GM19351 (cell line): ENCODE measurements at regions not wholly inside any gene's neighbourhood (a gene's known extent, or its start where the extent isn't known, plus 50 kb on each side); places are given as distances from the start of the nearest gene placed in this dataset.
"Not testable (repeated sequence)": the region's sequence is repeated elsewhere in the genome, so short reads cannot be mapped to it uniquely, and the experiment has no call there.

ENCODE experiments used
- ATAC-seq: cut with Tn5 transposase; IDR thresholded peaks from one replicate; pipeline ENCODE4 v1.9.1; 2021; ENCODE audit warnings: mild to moderate bottlenecking, moderate library complexity; ENCODE audit not compliant: unreplicated experiment

GRCh38 chr2:217601601-217602000 lies 401.2 kb downstream of the TNS1 start:
- ATAC-seq, result no peak

DNA sequence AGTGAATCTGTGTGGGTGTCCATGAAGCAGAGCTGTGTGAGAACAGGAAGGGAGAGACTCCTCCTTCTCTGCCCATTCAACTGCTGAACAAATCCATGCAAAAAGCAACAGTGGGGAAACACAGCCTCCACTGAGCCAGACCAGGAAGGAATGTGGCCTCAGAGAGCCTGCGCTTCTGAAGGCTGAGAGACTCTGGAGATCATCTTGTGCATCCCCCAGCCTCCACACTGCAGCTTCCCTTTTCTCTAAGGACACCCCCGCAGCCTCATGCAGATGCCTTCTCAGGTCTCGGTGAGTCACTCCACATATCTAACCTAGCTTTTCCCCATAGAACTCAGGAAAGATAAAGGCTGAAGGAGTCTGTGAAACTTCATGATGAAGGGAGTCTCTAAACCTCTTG lies 402.9 kb downstream of the TNS1 start:
- no peak for ATAC-seq

DNA sequence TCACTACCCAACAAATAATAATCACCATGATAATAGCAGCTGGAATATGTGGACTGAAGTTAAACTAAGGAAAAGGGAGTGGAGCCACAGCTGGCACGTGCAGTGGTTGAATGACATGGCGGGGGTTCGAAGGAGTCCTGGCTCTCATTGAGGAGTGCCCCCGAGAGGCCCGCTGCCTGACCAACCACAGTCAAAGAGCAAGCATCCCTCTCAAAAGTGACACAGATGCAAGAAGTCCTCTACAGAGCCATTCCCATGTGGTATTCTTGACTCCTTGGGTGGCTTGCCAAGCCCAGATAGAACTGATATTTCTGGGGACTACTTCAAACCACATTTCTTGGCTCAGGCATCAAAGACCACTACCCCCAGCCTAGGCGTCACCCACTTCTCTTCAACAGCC lies 405.1 kb downstream of the TNS1 start:
- no peak for ATAC-seq

- ATAC-seq, result no peak
Observed at GRCh38 chr2:217597145-217597544, 405.6 kb downstream of the TNS1 start.

GRCh38 chr2:217593732-217594131 lies 409.1 kb downstream of the TNS1 start:
- no peak for ATAC-seq

DNA sequence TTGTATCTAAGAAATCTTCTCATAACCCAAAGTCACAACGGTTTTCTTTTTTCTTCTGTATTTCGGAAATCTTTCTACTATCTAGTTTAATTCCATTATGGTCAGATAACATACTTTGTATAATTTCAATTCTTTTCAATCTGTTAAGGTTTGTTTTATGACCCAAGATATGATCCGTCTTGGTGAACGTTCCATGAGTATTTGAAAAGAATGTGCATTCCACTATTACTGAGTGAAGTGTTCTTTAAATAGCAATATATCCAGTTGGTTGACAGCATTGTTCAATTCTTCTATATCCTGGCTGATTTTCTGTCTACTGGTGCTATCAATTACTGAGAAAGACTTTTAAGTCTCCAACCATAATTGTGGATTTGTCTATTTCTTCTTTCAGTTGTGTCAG lies 414.5 kb downstream of the TNS1 start:
- ATAC-seq, result no peak

DNA sequence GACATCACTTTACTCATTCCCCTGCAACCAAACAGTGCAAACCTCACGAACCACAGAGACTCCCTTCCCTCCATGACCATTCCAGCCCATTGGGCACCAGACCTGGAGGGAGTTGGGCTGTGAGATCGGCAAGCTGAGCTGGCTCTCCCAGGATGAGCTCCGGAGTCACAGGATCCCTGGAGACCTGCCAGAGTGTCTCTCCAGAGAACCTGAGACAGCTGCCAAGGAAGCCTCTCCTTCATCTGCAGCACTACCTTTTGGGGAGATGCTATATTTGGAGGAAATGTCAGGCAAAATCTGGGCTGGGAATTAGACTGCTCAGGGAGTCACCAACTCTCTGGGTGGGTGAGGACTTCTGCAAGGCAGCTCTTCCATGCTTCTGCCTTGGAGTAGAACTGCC lies 417.4 kb downstream of the TNS1 start:
- no peak for ATAC-seq

DNA sequence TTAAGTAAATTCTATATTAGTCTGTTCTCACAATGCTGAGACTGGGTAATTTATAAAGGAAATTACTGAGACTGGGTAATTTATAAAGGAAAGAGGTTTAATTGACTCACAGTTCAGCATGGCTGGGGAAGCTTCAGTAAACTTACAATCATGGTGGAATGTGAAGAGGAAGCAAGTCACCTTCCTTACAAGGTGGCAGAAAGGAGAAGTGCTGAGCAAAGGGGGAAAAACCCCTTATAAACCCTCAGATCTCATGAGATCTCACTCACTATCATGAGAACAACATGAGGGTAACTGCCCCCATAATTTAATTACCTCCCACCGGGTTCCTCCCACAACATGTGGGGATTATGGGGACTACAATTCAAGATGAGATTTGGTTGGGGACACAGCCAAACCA lies 422.4 kb downstream of the TNS1 start:
- ATAC-seq, result not testable (repeated sequence)

DNA sequence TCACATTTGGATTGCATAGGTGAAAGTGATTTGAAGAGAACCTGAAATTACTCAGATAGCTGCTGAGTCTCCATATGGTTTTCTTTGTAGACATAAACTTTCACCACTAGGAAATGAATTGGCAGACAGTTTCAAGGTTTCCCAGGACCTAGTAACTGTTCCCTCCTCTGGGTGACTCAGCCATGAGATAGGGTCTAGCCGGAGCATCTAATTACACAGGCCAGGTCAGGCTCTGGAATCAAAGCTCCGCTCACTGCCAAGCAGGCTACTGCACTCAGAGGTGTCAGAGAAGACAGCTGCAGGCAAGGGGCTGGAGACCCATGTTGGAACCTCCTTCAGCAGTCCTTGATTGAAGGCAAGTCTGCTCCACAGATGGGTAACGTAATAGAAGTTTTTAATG lies 429.2 kb downstream of the TNS1 start:
- no peak for ATAC-seq

- no peak for ATAC-seq
Observed at GRCh38 chr2:217570394-217570793, 432.4 kb downstream of the TNS1 start.

GRCh38 chr2:217568289-217568971 lies 434.4 kb downstream of the TNS1 start:
- ATAC-seq, result no peak

DNA sequence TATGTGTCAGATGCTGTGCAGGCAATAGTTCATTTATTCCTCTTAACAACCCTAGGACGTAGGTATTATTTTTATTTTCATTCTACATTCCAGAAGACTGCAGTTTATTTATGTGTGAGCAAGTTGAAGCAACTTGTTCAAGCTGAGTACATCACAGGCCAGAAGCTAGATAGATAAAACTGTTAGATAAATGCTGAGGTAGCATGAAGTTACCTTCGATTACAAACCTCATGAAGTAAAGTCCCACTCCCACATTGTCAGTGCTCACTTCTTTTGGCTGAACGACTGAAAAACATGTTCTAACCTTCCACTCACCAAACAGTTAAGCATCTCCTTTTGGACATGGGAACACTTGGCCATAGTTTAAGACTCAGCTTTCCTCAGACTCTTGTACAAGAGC lies 439.2 kb downstream of the TNS1 start:
- no peak for ATAC-seq

DNA sequence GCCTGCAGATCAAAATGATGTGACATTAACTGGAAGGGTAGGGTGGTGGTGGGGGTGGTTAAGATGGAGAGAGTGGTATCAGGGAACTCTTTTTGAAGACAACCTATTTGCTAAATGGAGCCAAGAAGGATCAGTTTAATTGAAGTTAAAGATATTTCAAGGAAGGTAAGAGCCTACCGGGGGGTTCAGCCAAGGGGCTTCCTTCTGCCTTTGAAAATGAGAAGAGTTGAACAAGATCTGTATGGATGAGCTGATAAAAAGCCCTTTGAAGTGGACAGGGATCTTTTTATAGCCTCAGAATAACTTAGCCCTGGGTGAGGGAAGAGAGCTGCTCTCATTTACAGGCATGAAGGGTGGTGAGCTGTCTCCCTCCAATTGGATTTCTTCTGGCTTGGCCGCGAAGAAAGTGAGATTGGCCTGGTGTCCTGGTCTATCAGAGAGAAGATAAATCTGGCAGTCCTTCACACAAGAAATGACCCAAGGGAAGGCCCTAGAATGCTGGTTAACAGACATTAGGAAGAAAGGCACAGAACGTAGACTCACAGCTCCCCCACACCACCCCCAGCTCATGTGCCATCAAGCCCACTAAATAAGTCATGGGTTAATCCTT lies 439.8 kb downstream of the TNS1 start:
- no peak for ATAC-seq

GRCh38 chr2:217559084-217559483 lies 443.7 kb downstream of the TNS1 start:
- ATAC-seq, result no peak

DNA sequence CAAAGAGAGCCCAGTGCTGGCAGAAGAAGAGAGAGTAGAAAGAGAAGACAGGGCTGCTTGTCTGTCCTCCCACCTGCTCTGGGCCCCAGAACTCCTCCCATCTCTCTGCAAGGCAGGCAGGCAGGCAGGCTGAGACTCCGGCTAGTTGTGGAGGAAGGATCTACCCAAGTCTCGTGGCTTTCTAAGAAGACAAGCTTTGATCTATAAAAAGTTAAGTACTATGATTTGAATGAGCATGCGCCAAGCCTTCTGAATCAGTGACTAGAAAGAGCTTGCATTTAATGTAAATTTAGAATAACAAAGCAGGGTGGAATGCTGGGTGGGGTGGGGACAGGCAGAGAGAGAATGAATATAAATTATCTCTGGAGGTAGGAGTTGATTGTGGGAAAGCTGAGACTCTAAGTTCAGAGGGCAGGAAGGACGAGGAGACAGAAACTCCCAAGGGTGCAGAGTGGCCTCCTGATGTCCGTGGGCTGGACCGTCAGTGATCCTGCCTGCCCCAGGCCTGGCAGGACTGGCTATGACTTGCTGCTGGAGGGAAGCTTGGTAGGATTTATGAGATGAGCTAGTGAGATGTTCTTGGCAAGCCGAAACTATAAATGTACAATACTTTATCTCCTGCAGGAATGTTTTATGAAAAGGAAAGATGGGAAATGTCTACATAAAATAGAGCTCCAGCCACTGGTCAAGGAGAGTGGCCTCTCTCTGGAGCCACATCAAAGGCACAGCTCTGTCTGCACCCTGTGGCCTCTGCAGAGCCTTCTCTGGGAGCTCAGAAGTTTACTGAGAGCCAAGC lies 447.5 kb downstream of the TNS1 start:
- no peak for ATAC-seq

DNA sequence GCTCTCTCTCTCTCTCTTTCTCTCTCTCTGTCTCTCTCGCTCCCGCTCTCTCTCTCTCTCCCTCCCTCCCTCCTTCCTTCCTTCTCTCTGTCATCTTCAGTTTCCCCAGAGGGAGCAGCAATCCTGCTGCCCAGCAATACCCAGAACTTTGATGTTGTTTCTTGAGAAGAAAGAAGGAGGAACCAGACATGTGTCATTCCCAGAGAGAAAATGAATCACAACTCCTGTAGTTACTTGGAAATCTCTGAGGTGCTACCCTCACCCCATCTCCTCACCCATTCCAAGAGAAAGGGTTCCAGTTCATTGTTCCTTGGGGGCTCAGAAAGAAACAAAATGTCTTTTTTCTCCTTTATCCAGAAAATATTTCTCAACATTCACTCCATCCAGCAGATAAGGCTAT lies 449.1 kb downstream of the TNS1 start:
- ATAC-seq, result no peak

DNA sequence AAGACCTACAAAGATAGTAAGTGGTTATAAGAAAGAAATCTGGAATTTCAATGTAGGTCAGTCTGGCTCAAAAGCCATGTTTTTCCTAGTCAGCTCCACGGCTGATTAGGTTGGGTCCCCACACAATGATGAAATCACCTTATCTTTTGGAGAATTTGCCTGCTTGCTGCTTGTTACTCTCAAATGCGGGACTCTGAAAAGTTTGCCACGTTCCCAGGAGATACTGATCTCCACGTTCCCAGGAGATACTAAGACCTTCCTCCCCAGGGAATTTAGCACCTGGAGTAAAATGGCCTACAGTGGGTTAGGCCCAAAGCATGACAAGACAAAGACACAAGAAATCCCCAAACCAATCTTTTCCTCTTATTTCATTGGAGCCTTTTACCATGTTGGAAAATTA lies 449.6 kb downstream of the TNS1 start:
- ATAC-seq, result no peak

DNA sequence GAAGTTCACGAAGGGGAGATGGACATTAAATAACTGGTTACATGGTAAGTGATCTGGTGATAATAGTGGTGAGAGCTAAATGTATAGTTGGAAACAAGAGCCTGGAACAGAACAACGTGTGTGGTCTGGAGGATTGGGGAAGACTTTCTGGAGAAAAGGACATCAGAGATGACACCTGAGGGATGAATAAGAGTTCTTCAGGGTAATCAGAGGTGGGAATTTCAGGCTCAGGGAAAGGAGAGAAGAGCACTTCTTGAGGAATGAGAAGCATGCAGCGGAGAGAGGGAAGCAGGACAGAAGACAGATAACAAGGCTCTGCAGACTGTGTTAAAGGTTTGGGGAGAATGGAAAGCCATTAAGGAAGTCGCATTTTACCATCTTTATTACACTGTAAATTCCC lies 450.7 kb downstream of the TNS1 start:
- ATAC-seq, result no peak

DNA sequence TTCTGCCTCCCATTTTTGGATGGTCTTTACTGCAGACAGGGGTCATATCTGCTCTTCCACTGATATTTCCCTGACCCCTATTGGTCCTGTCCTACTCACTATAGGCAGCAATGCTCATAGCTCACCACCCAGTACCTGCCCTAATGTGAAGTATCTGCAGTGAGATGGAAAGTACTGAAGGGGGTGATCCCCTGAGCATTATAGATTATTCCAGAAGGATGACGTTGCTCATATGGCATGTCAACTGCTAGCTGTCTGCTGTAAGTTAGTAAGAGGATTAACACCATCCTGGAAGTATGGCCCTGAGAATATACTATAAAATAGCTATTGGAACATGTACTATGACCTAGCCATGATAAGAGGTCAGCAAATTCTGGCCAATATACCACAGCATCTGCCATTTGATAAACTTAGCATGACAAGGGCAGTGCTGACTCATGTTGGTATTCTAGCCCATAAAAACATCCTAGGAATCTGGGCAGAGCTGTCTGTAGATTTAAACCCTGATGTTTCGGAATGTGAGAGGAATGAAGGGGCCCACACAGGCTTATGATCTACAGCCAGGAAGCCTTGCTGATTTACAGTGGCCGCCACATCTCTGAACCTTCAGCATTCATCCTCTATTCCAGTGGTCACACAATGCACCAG lies 451.4 kb downstream of the TNS1 start:
- ATAC-seq, result no peak

DNA sequence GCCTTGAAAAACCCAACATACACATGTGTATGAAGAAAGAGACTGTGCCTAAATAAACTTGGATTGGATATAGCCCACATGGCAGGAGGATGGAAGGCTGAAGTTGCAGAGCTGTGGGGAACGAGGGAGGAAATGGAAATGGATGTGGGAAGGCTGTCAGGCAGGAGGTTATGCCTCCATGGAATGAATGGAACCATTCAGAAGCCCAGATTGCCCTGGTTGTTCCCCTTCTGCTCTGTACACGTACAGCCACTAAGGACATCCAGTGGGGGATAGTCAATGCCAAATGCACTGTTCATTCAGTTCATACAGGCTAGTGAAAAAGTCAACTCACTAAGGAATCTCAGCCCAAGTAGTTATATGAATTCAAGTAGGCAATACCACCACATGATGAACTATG lies 463.7 kb downstream of the TNS1 start:
- no peak for ATAC-seq

DNA sequence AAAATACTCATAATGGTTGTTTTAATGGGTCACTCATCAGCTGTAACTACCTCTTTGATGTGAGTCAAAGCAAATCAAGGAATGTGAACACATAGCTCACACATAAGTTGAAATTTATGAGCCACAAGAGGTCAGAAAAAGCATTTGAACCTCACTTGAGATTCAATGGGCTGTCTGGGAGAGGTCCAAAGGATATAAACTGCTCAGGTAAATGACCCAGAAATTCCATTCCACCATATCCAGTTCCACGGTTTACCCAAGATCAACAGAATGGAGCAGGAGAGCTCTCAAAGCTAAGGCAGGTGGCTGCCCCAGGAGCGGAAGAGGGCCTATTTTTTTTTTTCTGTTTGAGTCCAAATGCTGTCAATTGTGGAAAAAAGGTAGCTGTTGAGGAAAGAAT lies 464.1 kb downstream of the TNS1 start:
- no peak for ATAC-seq
